GM23338 (cell line): ENCODE measurements at regions not wholly inside any gene's neighbourhood (a gene's known extent, or its start where the extent isn't known, plus 50 kb on each side); places are given as distances from the start of the nearest gene placed in this dataset.

ENCODE experiments used
- ATAC-seq: fragments of 200-7000 bp; cut with Tn5 transposase; 3 replicates; pipeline ENCODE4 v1.9.1; 2020
- DNase-seq: peaks from one replicate; pipeline ENCODE4 v3.0.0-alpha.2; 2015; ENCODE audit warnings: low spot score
- H2AFZ ChIP-seq: fragments of 200-600 bp; sonication (generic); 2 replicates; pipeline ENCODE4 v1.8.0; 2016; ENCODE audit warnings: antibody characterized with exemption, mild to moderate bottlenecking, moderate library complexity
- H3F3A ChIP-seq: fragments of 200-600 bp; sonication (generic); replicated peaks from 2 replicates; pipeline ENCODE4 v1.8.0; 2017; ENCODE audit warnings: antibody characterized with exemption, mixed run types, low read depth
- H3K27ac ChIP-seq: fragments of 200-600 bp; sonication (generic); 2 replicates; pipeline ENCODE4 v1.6.1; 2016; ENCODE audit warnings: low read depth
- H3K27me3 ChIP-seq: fragments of 200-600 bp; sonication (generic); 2 replicates; pipeline ENCODE4 v1.8.0; 2016; ENCODE audit warnings: mild to moderate bottlenecking, mixed run types, moderate library complexity; ENCODE audit not compliant: insufficient read depth
- H3K36me3 ChIP-seq: fragments of 200-600 bp; sonication (generic); 2 replicates; pipeline ENCODE4 v1.8.0; 2016; ENCODE audit warnings: mild to moderate bottlenecking; ENCODE audit not compliant: insufficient read depth
- H3K4me1 ChIP-seq: fragments of 200-600 bp; sonication (generic); 2 replicates; pipeline ENCODE4 v1.8.0; 2016; ENCODE audit warnings: mild to moderate bottlenecking, moderate library complexity; ENCODE audit not compliant: insufficient read depth
- H3K4me2 ChIP-seq: fragments of 200-600 bp; sonication (generic); 2 replicates; pipeline ENCODE4 v1.7.1; 2017; ENCODE audit warnings: mixed run types
- H3K4me3 ChIP-seq: fragments of 200-600 bp; sonication (generic); 2 replicates; pipeline ENCODE4 v1.6.1; 2016; ENCODE audit warnings: mixed run types
- H3K79me2 ChIP-seq: fragments of 200-600 bp; sonication (generic); replicated peaks from 2 replicates; pipeline ENCODE4 v1.8.0; 2017; ENCODE audit warnings: mild to moderate bottlenecking; ENCODE audit not compliant: insufficient read depth
- H3K9me2 ChIP-seq: fragments of 200-600 bp; sonication (generic); 2 replicates; pipeline ENCODE4 v1.8.0; 2017; ENCODE audit not compliant: insufficient read depth
- H4K20me1 ChIP-seq: fragments of 200-600 bp; sonication (generic); replicated peaks from 2 replicates; pipeline ENCODE4 v1.8.0; 2017; ENCODE audit warnings: mild to moderate bottlenecking; ENCODE audit not compliant: insufficient read depth
- H3K27ac Mint-ChIP-seq: 2 replicates; pipeline ENCODE4 v1.8.0; 2020; ENCODE audit warnings: inconsistent platforms, mild to moderate bottlenecking, moderate library complexity, mixed read lengths
- H3K27me3 Mint-ChIP-seq: 3 replicates; pipeline ENCODE4 v1.8.0; 2022; ENCODE audit warnings: low read depth, mild to moderate bottlenecking, moderate library complexity, mixed read lengths, inconsistent platforms; ENCODE audit not compliant: insufficient read depth, poor library complexity
- H3K36me3 Mint-ChIP-seq: 3 replicates; pipeline ENCODE4 v1.8.0; 2021; ENCODE audit warnings: low read depth, mild to moderate bottlenecking, inconsistent platforms, moderate library complexity, mixed read lengths
- H3K4me1 Mint-ChIP-seq: 3 replicates; pipeline ENCODE4 v1.8.0; 2020; ENCODE audit warnings: mild to moderate bottlenecking, inconsistent platforms, mixed read lengths
- H3K4me3 Mint-ChIP-seq: 3 replicates; pipeline ENCODE4 v1.8.0; 2021; ENCODE audit warnings: moderate library complexity, mild to moderate bottlenecking, inconsistent platforms, mixed read lengths
- H3K9me3 Mint-ChIP-seq: 3 replicates; pipeline ENCODE4 v1.8.0; 2020; ENCODE audit warnings: moderate library complexity, mild to moderate bottlenecking, inconsistent platforms, mixed read lengths
- CREB1 ChIP-seq: fragments of 250-450 bp; sonication (Bioruptor Pico); IDR thresholded peaks from 2 replicates; pipeline ENCODE4 v1.5.0; 2020; ENCODE audit warnings: low read depth, mild to moderate bottlenecking, moderate library complexity
- EZH2phosphoT487 ChIP-seq: fragments of 200-600 bp; sonication (generic); IDR thresholded peaks from one replicate; pipeline ENCODE4 v1.8.1; 2018; ENCODE audit warnings: antibody characterized with exemption; ENCODE audit not compliant: unreplicated experiment
- JUNB ChIP-seq: IDR thresholded peaks from one replicate; pipeline ENCODE4 v1.6.1; 2016; ENCODE audit warnings: antibody characterized with exemption; ENCODE audit not compliant: unreplicated experiment
- NANOG ChIP-seq: IDR thresholded peaks from 2 replicates; pipeline ENCODE4 v1.6.1; 2016; ENCODE audit warnings: antibody characterized with exemption, borderline replicate concordance
- STAT1 ChIP-seq: IDR thresholded peaks from one replicate; pipeline ENCODE4 v1.6.1; 2016; ENCODE audit warnings: antibody characterized with exemption; ENCODE audit not compliant: unreplicated experiment
- ZNF114 ChIP-seq: fragments of 250-450 bp; sonication (Bioruptor Pico); IDR thresholded peaks from 2 replicates; pipeline ENCODE4 v1.5.0; 2020; ENCODE audit warnings: mild to moderate bottlenecking, moderate library complexity
- ZNF331 ChIP-seq: fragments of 250-450 bp; sonication (Bioruptor Pico); IDR thresholded peaks from 2 replicates; pipeline ENCODE4 v1.5.0; 2020; ENCODE audit warnings: low read depth, mild to moderate bottlenecking, moderate library complexity
- TF ChIP-seq, protein P1 (sequence below): fragments of 250-450 bp; sonication (Bioruptor Pico); IDR thresholded peaks from 2 replicates; pipeline ENCODE4 v1.5.0; 2020; ENCODE audit warnings: mild to moderate bottlenecking, moderate library complexity
- TF ChIP-seq, protein P2 (sequence below): IDR thresholded peaks from one replicate; pipeline ENCODE4 v1.6.1; 2018; ENCODE audit warnings: antibody characterized with exemption; ENCODE audit not compliant: unreplicated experiment

DNA sequence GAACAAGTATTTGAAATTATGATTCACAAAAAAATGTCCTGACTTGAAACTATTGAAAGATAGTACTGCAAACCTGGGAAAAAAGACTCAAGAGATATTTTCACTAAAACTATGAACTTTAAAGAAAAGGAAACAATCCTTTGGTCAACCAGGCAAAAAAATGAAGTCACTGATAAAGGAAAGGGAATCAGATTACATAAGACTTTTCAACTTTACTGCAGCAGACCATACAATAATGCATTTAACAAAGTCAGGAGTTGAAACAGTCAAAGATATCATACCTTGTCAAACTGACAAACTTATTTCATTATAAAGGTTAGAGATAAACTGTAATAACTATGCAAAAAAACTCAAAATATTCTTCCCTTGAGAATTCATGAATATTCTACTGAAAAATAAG, 361.6 kb downstream of the DLEU7 start (continued):
- TF ChIP-seq, protein P1, sequence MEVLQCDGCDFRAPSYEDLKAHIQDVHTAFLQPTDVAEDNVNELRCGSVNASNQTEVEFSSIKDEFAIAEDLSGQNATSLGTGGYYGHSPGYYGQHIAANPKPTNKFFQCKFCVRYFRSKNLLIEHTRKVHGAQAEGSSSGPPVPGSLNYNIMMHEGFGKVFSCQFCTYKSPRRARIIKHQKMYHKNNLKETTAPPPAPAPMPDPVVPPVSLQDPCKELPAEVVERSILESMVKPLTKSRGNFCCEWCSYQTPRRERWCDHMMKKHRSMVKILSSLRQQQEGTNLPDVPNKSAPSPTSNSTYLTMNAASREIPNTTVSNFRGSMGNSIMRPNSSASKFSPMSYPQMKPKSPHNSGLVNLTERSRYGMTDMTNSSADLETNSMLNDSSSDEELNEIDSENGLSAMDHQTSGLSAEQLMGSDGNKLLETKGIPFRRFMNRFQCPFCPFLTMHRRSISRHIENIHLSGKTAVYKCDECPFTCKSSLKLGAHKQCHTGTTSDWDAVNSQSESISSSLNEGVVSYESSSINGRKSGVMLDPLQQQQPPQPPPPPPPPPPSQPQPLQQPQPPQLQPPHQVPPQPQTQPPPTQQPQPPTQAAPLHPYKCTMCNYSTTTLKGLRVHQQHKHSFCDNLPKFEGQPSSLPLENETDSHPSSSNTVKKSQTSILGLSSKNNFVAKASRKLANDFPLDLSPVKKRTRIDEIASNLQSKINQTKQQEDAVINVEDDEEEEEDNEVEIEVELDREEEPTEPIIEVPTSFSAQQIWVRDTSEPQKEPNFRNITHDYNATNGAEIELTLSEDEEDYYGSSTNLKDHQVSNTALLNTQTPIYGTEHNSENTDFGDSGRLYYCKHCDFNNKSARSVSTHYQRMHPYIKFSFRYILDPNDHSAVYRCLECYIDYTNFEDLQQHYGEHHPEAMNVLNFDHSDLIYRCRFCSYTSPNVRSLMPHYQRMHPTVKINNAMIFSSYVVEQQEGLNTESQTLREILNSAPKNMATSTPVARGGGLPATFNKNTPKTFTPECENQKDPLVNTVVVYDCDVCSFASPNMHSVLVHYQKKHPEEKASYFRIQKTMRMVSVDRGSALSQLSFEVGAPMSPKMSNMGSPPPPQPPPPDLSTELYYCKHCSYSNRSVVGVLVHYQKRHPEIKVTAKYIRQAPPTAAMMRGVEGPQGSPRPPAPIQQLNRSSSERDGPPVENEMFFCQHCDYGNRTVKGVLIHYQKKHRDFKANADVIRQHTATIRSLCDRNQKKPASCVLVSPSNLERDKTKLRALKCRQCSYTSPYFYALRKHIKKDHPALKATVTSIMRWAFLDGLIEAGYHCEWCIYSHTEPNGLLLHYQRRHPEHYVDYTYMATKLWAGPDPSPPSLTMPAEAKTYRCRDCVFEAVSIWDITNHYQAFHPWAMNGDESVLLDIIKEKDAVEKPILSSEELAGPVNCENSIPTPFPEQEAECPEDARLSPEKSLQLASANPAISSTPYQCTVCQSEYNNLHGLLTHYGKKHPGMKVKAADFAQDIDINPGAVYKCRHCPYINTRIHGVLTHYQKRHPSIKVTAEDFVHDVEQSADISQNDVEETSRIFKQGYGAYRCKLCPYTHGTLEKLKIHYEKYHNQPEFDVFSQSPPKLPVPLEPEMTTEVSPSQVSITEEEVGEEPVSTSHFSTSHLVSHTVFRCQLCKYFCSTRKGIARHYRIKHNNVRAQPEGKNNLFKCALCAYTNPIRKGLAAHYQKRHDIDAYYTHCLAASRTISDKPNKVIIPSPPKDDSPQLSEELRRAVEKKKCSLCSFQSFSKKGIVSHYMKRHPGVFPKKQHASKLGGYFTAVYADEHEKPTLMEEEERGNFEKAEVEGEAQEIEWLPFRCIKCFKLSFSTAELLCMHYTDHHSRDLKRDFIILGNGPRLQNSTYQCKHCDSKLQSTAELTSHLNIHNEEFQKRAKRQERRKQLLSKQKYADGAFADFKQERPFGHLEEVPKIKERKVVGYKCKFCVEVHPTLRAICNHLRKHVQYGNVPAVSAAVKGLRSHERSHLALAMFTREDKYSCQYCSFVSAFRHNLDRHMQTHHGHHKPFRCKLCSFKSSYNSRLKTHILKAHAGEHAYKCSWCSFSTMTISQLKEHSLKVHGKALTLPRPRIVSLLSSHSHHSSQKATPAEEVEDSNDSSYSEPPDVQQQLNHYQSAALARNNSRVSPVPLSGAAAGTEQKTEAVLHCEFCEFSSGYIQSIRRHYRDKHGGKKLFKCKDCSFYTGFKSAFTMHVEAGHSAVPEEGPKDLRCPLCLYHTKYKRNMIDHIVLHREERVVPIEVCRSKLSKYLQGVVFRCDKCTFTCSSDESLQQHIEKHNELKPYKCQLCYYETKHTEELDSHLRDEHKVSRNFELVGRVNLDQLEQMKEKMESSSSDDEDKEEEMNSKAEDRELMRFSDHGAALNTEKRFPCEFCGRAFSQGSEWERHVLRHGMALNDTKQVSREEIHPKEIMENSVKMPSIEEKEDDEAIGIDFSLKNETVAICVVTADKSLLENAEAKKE (CRISPR knock-in tag): no peak
- TF ChIP-seq CREB1: no peak
- TF ChIP-seq JUNB: no peak
- no peak for TF ChIP-seq ZNF114 (CRISPR knock-in tag)
- no peak for TF ChIP-seq ZNF331 (CRISPR knock-in tag)

DNA sequence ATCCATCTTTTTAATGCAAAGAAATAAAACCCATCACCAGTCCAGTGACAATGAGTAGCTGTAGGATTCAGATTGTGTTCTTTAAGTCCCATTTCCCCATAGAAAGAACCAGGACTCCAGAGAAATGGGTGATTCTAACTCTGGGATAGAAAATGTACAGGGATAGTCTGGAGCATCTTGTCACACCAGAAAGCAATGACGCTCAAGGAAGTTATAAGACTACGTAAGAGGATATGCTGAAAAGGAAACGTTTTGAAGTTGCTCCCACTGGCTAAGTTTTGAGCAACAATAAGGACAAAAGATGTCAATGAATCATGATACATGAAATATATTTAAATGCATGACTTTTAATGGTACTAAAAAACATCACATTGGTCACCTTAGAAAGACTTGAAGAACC, 360.1 kb downstream of the DLEU7 start:
- Histone ChIP-seq H3K79me2 (no peaks in the 10 kb centered on the region), H3K27ac (no peak overlapping the region), H3K9me2 (no peaks in the 10 kb centered on the region), H3K4me3 (no peak overlapping the region), H2AFZ (no peak overlapping the region), H3F3A (no peaks in the 10 kb centered on the region), H3K27me3 (no peaks in the 10 kb centered on the region), H3K4me1 (peaks cover 7% of the 10 kb centered on the region; the same call in 1 of the 2 replicates), H3K36me3 (no peaks in the 10 kb centered on the region), H3K4me2 (no peak overlapping the region), H4K20me1 (no peaks in the 10 kb centered on the region)
- H3K36me3 Mint-ChIP-seq: no peaks in the 10 kb centered on the region
- DNase-seq: no peak
- no peaks in the 10 kb centered on the region for H3K9me3 Mint-ChIP-seq
- ATAC-seq: no peak
- H3K27ac Mint-ChIP-seq: no peak overlapping the region
- peaks cover 2% of the 10 kb centered on the region for H3K27me3 Mint-ChIP-seq
- H3K4me3 Mint-ChIP-seq: no peak overlapping the region
- peaks cover 8% of the 10 kb centered on the region; the same call in 2 of the 3 replicates for H3K4me1 Mint-ChIP-seq
- TF ChIP-seq EZH2phosphoT487: no peak
- no peak for TF ChIP-seq NANOG
- no peak for TF ChIP-seq STAT1
- TF ChIP-seq, protein P2, sequence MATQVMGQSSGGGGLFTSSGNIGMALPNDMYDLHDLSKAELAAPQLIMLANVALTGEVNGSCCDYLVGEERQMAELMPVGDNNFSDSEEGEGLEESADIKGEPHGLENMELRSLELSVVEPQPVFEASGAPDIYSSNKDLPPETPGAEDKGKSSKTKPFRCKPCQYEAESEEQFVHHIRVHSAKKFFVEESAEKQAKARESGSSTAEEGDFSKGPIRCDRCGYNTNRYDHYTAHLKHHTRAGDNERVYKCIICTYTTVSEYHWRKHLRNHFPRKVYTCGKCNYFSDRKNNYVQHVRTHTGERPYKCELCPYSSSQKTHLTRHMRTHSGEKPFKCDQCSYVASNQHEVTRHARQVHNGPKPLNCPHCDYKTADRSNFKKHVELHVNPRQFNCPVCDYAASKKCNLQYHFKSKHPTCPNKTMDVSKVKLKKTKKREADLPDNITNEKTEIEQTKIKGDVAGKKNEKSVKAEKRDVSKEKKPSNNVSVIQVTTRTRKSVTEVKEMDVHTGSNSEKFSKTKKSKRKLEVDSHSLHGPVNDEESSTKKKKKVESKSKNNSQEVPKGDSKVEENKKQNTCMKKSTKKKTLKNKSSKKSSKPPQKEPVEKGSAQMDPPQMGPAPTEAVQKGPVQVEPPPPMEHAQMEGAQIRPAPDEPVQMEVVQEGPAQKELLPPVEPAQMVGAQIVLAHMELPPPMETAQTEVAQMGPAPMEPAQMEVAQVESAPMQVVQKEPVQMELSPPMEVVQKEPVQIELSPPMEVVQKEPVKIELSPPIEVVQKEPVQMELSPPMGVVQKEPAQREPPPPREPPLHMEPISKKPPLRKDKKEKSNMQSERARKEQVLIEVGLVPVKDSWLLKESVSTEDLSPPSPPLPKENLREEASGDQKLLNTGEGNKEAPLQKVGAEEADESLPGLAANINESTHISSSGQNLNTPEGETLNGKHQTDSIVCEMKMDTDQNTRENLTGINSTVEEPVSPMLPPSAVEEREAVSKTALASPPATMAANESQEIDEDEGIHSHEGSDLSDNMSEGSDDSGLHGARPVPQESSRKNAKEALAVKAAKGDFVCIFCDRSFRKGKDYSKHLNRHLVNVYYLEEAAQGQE: no peak
- TF ChIP-seq JUNB: no peak
